Endodermal cell (in vitro differentiated cells): ENCODE measurements at regions not wholly inside any gene's neighbourhood (a gene's known extent, or its start where the extent isn't known, plus 50 kb on each side); places are given as distances from the start of the nearest gene placed in this dataset.

Experiments
- DNase-seq: peaks from one replicate; pipeline ENCODE4 v3.0.0-alpha.2; 2017
- H3K27ac ChIP-seq: 2 replicates; pipeline ENCODE4 v1.5.1; 2013; ENCODE audit warnings: mild to moderate bottlenecking, low read depth, low read length, moderate library complexity
- H3K27me3 ChIP-seq: 2 replicates; pipeline ENCODE4 v1.6.1; 2013; ENCODE audit warnings: mild to moderate bottlenecking, low read length, moderate library complexity; ENCODE audit not compliant: insufficient read depth, control insufficient read depth, poor library complexity, severe bottlenecking
- H3K36me3 ChIP-seq: 2 replicates; pipeline ENCODE4 v1.7.0; 2013; ENCODE audit warnings: mild to moderate bottlenecking, low read length, moderate library complexity; ENCODE audit not compliant: control insufficient read depth, insufficient read depth
- H3K4me1 ChIP-seq: one replicate; pipeline ENCODE4 v1.7.0; 2013; ENCODE audit warnings: low read length; ENCODE audit not compliant: control insufficient read depth, insufficient read depth
- H3K4me3 ChIP-seq: 2 replicates; pipeline ENCODE4 v1.5.1; 2013; ENCODE audit warnings: mild to moderate bottlenecking, low read length, moderate library complexity
- H3K9ac ChIP-seq: 2 replicates; pipeline ENCODE4 v1.6.1; 2013; ENCODE audit warnings: mild to moderate bottlenecking, low read length, moderate library complexity; ENCODE audit not compliant: poor library complexity, severe bottlenecking; ENCODE audit errors: extremely low read depth
- H3K9me3 ChIP-seq: 2 replicates; pipeline ENCODE4 v1.6.1; 2013; ENCODE audit warnings: mild to moderate bottlenecking, low read length, moderate library complexity; ENCODE audit not compliant: control insufficient read depth
- H3K27ac Mint-ChIP-seq: 2 replicates; pipeline ENCODE4 v1.8.0; 2020; ENCODE audit warnings: mixed read lengths
- H3K27me3 Mint-ChIP-seq: 2 replicates; pipeline ENCODE4 v1.8.0; 2021; ENCODE audit warnings: mild to moderate bottlenecking, mixed read lengths; ENCODE audit not compliant: insufficient read depth
- H3K36me3 Mint-ChIP-seq: 2 replicates; pipeline ENCODE4 v1.8.0; 2020; ENCODE audit warnings: low read depth, mixed read lengths
- H3K4me1 Mint-ChIP-seq: 2 replicates; pipeline ENCODE4 v1.8.0; 2020; ENCODE audit warnings: mixed read lengths
- H3K4me3 Mint-ChIP-seq: 2 replicates; pipeline ENCODE4 v1.8.0; 2020; ENCODE audit warnings: mild to moderate bottlenecking, moderate library complexity, mixed read lengths
- H3K9me3 Mint-ChIP-seq: 2 replicates; pipeline ENCODE4 v1.8.0; 2020; ENCODE audit warnings: mild to moderate bottlenecking, mixed read lengths
- CTCF ChIP-seq: fragments of 200-600 bp; sonication (generic); conservative IDR thresholded peaks from 2 replicates; pipeline ENCODE4 v1.5.0; 2021; ENCODE audit warnings: antibody characterized with exemption, mild to moderate bottlenecking
- WGBS, 2 experiments: methylation state at CpG; one replicate each; pipeline versions ENCODE4 v1.1.5 to v1.1.7; 2013; ENCODE audit warnings: missing lambda C conversion rate in 2 of 2, mixed read lengths in 1 of 2; ENCODE audit not compliant: insufficient coverage in 1 of 2, insufficient read length in 1 of 2; 5-methylcytosine and 5-hydroxymethylcytosine counted together

GRCh38 chr2:210917465-210917864 is 361.1 kb downstream of the CPS1 start:
- Histone ChIP-seq H3K27ac (no peak overlapping the region), H3K9ac (no peak overlapping the region), H3K4me3 (no peak overlapping the region), H3K4me1 (no peaks in the 10 kb centered on the region), H3K9me3 (peaks cover 9% of the 10 kb centered on the region), H3K27me3 (no peaks in the 10 kb centered on the region), H3K36me3 (no peaks in the 10 kb centered on the region)
- WGBS, 2 experiments: 67 to 70% methylated on average over 2 to 4 of the region's 4 CpGs
- no peak overlapping the region for H3K27ac Mint-ChIP-seq
- H3K27me3 Mint-ChIP-seq: no peaks in the 10 kb centered on the region
- H3K36me3 Mint-ChIP-seq: no peaks in the 10 kb centered on the region
- H3K4me3 Mint-ChIP-seq: no peak overlapping the region
- TF ChIP-seq CTCF: peak; percentile 50
- H3K9me3 Mint-ChIP-seq: peaks cover 15% of the 10 kb centered on the region
- DNase-seq: no peak
- H3K4me1 Mint-ChIP-seq: no peaks in the 10 kb centered on the region

GRCh38 chr2:210919128-210919527 is 362.7 kb downstream of the CPS1 start:
- no peak for DNase-seq
- Mint-ChIP-seq H3K27me3 (no peaks in the 10 kb centered on the region), H3K27ac (no peak overlapping the region), H3K36me3 (no peaks in the 10 kb centered on the region), H3K4me3 (no peak overlapping the region), H3K9me3 (peaks cover 12% of the 10 kb centered on the region), H3K4me1 (no peaks in the 10 kb centered on the region)
- Histone ChIP-seq H3K9ac (no peak overlapping the region), H3K27me3 (no peaks in the 10 kb centered on the region), H3K27ac (no peak overlapping the region), H3K4me3 (no peak overlapping the region), H3K9me3 (peaks cover 9% of the 10 kb centered on the region), H3K36me3 (no peaks in the 10 kb centered on the region), H3K4me1 (no peaks in the 10 kb centered on the region)
- no peak for TF ChIP-seq CTCF

GRCh38 chr2:210922419-210922818 is 366.0 kb downstream of the CPS1 start:
- Histone ChIP-seq H3K9ac (no peak overlapping the region), H3K9me3 (peaks cover 9% of the 10 kb centered on the region), H3K4me1 (no peaks in the 10 kb centered on the region), H3K27me3 (no peaks in the 10 kb centered on the region), H3K4me3 (no peak overlapping the region), H3K27ac (no peak overlapping the region), H3K36me3 (no peaks in the 10 kb centered on the region)
- TF ChIP-seq CTCF: no peak
- WGBS, 2 experiments: no CpG with 5 or more reads among the region's 1 CpG
- peaks cover 9% of the 10 kb centered on the region for H3K9me3 Mint-ChIP-seq
- no peaks in the 10 kb centered on the region for H3K27me3 Mint-ChIP-seq
- no peak overlapping the region for H3K4me3 Mint-ChIP-seq
- no peak overlapping the region for H3K27ac Mint-ChIP-seq
- DNase-seq: no peak
- H3K4me1 Mint-ChIP-seq: peaks cover under 1% of the 10 kb centered on the region
- no peaks in the 10 kb centered on the region for H3K36me3 Mint-ChIP-seq
